GM04503 (cell line): ENCODE measurements at regions not wholly inside any gene's neighbourhood (a gene's known extent, or its start where the extent isn't known, plus 50 kb on each side); places are given as distances from the start of the nearest gene placed in this dataset.
A peak's percentile ranks its signal among the peaks of the same experiment; 100 is the strongest.
"Not testable (repeated sequence)": the region's sequence is repeated elsewhere in the genome, so short reads cannot be mapped to it uniquely, and the experiment has no call there.

ENCODE experiments used
- DNase-seq: peaks from one replicate; pipeline ENCODE4 v3.0.0-alpha.2; 2012; ENCODE audit warnings: low read depth

DNA sequence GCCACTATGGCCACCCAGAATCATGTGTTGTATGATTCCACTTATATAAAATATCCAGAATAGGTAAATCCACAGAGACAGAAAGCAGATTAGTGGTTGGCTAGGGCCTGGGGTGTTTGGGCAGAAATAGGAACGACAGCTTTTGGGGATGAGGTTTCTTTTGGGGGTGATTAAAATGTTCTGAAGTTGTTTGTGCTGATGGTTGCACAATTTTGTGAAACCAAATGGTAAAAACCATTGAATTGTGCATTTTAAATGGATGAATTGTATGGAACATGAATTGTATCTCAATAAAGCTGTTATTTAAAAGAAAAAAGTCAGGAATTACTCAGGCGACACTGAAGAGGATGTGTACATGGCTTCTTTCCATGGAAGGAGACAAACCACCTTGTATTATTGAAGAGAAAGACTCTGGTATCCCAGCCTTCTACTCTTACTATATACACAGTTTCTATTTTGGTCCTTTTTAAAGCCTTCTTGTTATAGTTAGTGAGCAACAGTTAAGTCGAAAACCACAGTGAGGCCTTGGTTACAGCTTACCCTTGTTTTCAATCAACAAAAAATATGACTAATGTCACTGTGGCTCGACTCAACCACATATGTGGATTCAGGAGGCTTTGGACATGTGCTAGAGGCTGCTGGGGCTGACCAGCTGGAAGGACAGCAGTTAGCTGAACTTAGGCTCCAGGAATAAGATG, 57.1 kb upstream of the KMT2E start:
- peak; percentile 96 for DNase-seq

DNA sequence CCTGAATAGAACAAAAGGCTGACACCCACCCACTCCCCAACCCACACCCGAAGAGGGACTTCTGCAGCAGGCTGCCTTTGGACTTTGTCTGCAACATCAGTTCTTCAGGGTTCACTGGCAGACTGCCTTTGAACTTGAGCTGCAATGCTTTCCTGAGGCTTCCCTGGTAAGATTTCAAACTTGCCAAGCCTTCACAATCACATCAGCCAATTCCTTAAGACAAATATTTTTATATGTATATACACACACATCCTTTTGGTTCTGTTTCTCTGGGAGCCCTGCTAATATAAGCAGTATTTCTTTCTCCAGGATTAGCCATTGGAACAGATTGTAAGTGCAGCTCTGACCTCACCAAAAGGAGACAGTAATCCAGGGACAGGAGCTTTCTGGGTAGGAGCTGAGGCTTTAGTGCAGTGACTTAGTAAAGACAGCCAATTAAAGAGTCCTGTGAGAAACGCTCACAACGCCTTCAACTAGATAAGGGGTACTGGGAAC, 55.6 kb upstream of the KMT2E start:
- no peak for DNase-seq

DNA sequence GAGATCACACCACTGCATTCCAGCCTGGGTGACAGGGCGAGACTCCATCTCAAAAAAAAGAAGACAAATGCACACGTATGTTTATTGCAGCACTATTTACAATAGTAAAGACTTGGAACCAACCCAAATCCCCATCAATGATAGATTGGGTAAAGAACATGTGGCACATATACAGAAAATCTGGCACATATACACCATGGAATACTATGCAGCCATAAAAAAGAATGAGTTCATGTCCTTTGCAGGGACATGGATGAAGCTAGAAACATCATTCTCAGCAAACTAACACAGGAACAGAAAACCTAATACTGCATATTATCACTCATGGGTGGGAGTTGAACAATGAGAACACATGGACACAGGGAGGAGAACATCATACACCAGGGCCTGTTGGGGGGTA, 54.5 kb upstream of the KMT2E start:
- DNase-seq = not testable (repeated sequence)

DNA sequence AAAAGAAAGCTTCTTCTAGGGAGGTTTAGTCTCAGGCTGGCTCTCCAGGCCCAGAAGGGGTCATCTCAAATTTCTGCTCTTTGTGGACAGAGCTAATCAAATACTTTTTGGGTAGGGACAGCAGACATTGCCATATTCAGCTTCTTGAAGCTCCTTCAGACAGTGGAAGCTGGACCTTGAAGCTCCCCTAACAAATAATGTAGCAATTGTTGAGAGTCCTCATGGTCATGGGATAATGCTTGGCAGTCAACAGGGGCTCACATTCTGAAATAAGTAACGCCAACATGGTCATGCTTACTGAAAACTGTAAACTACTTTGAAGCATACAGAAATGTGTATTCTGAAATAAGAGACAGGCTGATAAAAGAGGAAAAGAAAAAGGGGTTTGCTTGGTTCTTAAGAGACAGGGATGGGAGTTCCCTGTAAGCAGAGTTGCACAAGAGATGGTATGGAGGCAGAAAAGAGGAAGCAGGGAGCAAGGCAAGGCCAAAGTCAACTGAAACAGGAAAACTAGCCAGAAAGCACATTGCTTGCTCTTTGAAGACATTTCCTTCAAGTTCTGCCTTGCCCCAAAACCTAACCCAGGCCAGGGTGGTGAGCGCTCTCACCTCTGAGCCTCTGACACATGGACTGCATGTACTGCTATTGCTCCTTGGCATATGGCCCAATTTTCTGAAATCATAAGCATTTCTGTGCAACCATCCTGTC, 53.1 kb upstream of the KMT2E start:
- DNase-seq = no peak

DNA sequence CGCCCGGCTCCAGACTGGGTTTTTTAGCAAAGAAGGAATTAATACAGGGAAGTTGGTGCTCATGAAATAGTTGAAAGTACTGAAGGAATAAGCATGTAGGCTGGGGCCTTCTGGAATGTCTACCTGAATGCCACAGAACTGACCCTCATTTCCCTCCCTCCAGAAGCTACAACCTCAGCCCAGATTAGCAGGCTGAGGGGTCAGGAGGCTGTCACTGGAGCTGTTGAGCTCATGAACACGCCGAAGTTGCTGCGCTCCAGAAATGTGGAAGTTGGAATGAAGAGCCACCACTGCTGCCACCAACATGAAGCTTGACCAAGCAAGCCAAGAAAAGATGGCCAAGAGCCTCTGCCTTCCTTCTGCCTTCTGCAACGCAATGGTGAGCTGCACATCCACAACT, 52.2 kb upstream of the KMT2E start:
- DNase-seq = no peak

DNA sequence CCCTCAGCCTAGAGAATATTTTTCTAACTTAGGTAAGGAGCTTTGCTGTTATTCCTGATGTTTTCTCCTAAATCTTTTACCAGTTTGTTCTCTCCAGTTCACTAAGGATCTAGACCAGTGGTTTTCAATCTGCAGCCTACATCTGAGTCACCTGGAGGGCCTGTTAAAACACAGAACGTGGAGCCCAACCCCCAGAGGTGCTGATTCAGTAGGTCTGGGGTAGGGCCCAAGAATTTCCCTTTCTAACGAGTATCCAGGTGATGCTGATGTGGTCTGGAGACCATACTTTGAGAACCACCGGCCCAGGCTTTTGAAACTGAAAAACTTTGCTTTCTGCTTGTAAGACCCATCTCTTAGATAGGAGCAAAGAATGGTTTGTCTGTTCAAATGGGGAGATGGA, 51.2 kb upstream of the KMT2E start:
- DNase-seq = no peak

DNA sequence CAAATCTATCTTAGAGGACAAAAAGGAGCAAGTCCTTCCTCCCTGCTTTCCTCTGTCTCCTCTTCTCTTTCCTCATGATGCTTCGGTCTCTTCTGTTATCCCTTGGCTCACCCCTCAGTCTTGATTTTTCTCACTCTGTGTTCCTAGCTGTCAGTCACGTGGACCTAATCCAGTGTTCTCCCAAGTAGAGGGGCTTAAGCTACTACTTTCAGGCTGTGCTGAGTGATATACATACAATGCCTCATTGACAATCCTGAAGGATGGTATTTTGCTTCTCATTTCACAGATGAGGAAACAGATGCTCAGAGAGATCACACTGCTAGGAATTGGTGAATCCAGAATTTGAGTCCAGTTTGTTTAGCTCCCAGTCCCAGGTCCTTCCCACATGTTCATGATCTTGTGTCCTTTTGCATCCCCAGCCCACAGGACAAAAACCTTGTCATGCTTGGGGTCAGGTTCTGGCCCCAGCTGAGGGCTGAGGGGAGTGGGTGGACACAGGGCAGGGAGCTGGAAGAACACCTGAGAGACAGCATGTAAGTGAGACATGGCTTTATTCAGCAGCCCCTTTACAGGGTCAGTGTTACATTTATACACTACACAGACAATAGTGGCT, 50.5 kb upstream of the KMT2E start:
- DNase-seq = no peak

DNA sequence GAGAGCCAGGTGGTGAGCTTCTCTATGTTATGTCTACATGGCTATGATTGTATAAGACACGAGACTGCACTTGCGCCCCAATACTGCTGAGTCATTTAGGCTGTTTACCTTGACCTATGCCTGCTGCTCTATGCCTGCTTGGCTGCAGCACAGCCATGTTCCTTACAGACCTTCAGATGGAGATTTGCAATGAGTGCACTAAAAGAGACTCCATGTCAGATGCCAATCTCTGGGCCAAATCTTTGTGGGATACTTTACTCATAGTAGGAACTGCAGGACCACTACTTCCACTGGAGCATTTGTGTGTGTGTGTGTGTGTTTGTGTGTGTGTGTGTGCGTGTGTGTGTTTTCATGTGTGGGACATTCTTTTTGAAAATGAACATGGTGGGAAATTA, 50.0 kb upstream of the KMT2E start:
- DNase-seq = no peak
